Adrenal gland (tissue), 9 donors: ENCODE measurements at regions not wholly inside any gene's neighbourhood (a gene's known extent, or its start where the extent isn't known, plus 50 kb on each side); places are given as distances from the start of the nearest gene placed in this dataset.
"Not testable (repeated sequence)": the region's sequence is repeated elsewhere in the genome, so short reads cannot be mapped to it uniquely, and the experiment has no call there.

Experiments
- DNase-seq, 7 donors: peaks; one replicate each; pipeline ENCODE4 v3.0.0-alpha.2; 2019 to 2020
- H3K27ac ChIP-seq, 5 donors: fragments of 200-600 bp; sonication (generic) in 4 of 5; 1 replicate in 3 of 5; 2 replicates in 2 of 5; pipeline versions ENCODE4 v1.5.1 to v1.8.0; 2016 to 2020; ENCODE audit warnings: mild to moderate bottlenecking in 1 of 5
- H3K27me3 ChIP-seq: fragments of 200-600 bp; 2 replicates; pipeline ENCODE4 v1.8.0; 2021
- H3K36me3 ChIP-seq, 2 donors: fragments of 200-600 bp; replicated peaks in 1 of 2; 1 replicate in 1 of 2; 2 replicates in 1 of 2; pipeline versions ENCODE4 v1.5.1 to v1.8.0; 2018 to 2022
- H3K4me1 ChIP-seq, 2 donors: fragments of 200-600 bp; replicated peaks in 1 of 2; 1 replicate in 1 of 2; 2 replicates in 1 of 2; pipeline versions ENCODE4 v1.5.1 to v1.8.0; 2018 to 2021
- H3K4me3 ChIP-seq, 4 donors: fragments of 200-600 bp; sonication (generic) in 3 of 4; one replicate each; pipeline ENCODE4 v1.5.1; 2016 to 2018
- H3K9me3 ChIP-seq, 3 donors: fragments of 200-600 bp; sonication (generic) in 1 of 3; replicated peaks in 1 of 3; 1 replicate in 2 of 3; 2 replicates in 1 of 3; pipeline versions ENCODE4 v1.5.1 to v1.8.0; 2016 to 2021
- POLR2A ChIP-seq, 2 donors: fragments of 450-650 bp; IDR thresholded peaks; one replicate each; pipeline ENCODE4 v1.6.1; 2017; ENCODE audit warnings: antibody characterized with exemption in 2 of 2, mild to moderate bottlenecking in 2 of 2, moderate library complexity in 1 of 2
- WGBS, 4 donors: extraction: QIAGEN DNeasy Blood & Tissue Kit in 2 of 4; methylation state at CpG; one replicate each; pipeline versions ENCODE4 v1.1.5 to v1.1.7; 2013 to 2017; 5-methylcytosine and 5-hydroxymethylcytosine counted together
- intact Hi-C, 2 donors: fragments of 100-400 bp; cut with DNase I; formaldehyde crosslinking; loops; one replicate each; pipeline versions ENCODE4 v1.14.1 to v1.15.0; 2022 to 2023
- TF ChIP-seq, protein P1 (sequence below), 6 experiments: fragments of 450-650 bp in 4 of 6; fragments of 200-600 bp in 2 of 6; sonication (generic) in 1 of 6; IDR thresholded peaks; 1 replicate in 5 of 6; 2 replicates in 1 of 6; pipeline versions ENCODE4 v1.5.1 to v1.8.0; 2016 to 2021; ENCODE audit warnings: antibody characterized with exemption in 6 of 6, mild to moderate bottlenecking in 2 of 6, moderate library complexity in 1 of 6
- donor health status: healthy with polysubstance abuse.
- donor health status: Bipolar disorder and iron deficiency.
- donor health status: DM: yes; HTN: yes; CAD: no.
- donor health status: DM: no; HTN: no; CAD: no.
- donor health status: DM: no; HTN: no; CAD: no.

DNA sequence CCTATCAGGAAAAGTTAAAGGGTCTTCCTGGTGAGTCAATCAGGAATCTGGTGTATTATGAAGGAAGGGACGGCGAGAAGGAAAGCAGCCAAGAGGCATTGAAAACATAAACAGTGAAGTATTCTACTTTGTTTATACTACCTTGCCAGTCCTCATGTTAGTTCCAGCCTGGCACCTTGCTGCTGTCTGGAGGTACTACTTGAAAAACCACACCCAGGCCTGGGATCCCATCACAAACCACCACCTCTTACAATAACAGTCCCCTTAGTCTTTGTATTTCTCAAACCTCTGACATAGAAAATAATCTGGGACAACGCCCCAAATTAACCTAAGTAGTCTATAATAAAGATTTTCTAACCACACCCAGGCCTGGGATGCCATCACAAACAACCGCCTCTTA, 676.7 kb upstream of the SOX9 start:
- Histone ChIP-seq H3K4me1 (no peaks in the 10 kb centered on the region), H3K9me3 (no peaks in the 10 kb centered on the region), H3K36me3 (no peaks in the 10 kb centered on the region), H3K27me3 (no peaks in the 10 kb centered on the region), H3K27ac (no peak overlapping the region), H3K4me3 (no peak overlapping the region)
- WGBS, 4 donors, result 77 to 84% (median 81%) methylated on average over 4 of the region's 4 CpGs
- intact Hi-C loops, result no loop called here
- no peak for DNase-seq
- TF ChIP-seq, protein P1, sequence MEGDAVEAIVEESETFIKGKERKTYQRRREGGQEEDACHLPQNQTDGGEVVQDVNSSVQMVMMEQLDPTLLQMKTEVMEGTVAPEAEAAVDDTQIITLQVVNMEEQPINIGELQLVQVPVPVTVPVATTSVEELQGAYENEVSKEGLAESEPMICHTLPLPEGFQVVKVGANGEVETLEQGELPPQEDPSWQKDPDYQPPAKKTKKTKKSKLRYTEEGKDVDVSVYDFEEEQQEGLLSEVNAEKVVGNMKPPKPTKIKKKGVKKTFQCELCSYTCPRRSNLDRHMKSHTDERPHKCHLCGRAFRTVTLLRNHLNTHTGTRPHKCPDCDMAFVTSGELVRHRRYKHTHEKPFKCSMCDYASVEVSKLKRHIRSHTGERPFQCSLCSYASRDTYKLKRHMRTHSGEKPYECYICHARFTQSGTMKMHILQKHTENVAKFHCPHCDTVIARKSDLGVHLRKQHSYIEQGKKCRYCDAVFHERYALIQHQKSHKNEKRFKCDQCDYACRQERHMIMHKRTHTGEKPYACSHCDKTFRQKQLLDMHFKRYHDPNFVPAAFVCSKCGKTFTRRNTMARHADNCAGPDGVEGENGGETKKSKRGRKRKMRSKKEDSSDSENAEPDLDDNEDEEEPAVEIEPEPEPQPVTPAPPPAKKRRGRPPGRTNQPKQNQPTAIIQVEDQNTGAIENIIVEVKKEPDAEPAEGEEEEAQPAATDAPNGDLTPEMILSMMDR (IDR thresholded peaks at IDR 0.05), result no peak
- TF ChIP-seq POLR2A (IDR thresholded peaks at IDR 0.05), result no peak

DNA sequence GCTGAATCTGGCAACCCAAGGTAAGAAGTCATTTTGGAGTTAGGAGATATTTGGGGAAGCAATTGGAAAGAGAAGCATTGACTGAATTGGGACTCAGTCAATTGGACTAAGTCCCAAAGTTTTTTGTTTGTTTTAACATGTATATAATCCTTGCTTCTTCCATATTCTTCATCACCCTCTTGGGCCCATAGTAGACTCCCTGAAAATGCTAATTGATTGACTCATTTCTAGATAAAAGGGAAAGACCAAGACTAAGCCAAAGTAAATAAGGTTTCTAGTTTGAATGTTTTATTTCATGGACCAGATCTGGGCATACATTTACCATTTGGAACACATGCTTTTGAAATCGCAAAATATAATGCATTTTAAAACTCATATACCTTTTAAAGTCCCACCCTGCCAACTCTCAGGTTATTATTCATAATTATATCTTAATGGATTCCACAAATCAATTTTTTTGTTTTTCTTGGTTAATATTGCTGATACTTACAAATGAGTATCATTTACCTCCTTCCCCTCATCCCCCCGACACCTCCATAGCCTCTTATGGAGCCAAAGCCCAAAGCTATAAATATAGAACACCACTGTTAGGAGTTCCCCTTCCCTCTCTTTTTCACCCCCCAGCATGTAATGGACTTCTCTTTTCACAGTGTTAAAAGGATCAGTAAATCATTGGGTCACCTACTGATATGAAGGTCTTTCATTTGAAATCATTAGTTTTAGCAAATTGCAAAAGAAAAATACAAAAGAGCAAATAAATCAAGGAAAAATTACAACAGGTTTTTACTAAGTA, 674.0 kb upstream of the SOX9 start:
- no peak for DNase-seq
- TF ChIP-seq, protein P1 (IDR thresholded peaks at IDR 0.05), result no peak
- no peak for TF ChIP-seq POLR2A (IDR thresholded peaks at IDR 0.05)
- Histone ChIP-seq H3K4me1 (no peaks in the 10 kb centered on the region), H3K4me3 (no peak overlapping the region), H3K27ac (no peak overlapping the region), H3K9me3 (no peaks in the 10 kb centered on the region), H3K36me3 (no peaks in the 10 kb centered on the region), H3K27me3 (no peaks in the 10 kb centered on the region)
- WGBS, 4 donors, result 61 to 78% (median 67%) methylated on average over 2 of the region's 2 CpGs
- intact Hi-C loops, result no loop called here

DNA sequence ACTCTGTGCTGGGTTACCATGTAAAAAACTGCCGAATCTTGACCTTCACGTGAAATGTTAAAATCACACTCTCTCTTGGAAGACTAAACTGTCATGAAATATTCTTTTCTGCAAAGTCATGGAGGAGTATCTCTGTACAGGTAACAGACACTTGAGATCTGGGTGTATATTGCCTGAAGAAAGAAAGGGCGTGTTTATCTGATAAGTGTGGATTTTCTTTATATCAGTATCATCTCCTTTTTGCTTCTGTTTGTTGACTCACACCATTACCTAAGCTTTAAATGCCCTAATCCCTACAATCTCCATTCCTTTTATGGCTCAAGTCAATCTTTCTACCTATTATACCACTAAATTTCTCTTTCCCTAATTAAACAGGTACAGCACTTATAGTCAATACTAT, 673.2 kb upstream of the SOX9 start:
- no peaks in the 10 kb centered on the region for H3K9me3 ChIP-seq
- TF ChIP-seq, protein P1 (IDR thresholded peaks at IDR 0.05), result no peak
- TF ChIP-seq POLR2A (IDR thresholded peaks at IDR 0.05), result no peak
- H3K4me3 ChIP-seq, result no peak overlapping the region
- DNase-seq, result no peak
- no peak overlapping the region for H3K27ac ChIP-seq
- intact Hi-C loops, result no loop called here
- H3K4me1 ChIP-seq, result no peaks in the 10 kb centered on the region
- 75 to 84% (median 78%) methylated on average over 3 of the region's 3 CpGs for WGBS, 4 donors
- no peaks in the 10 kb centered on the region for H3K27me3 ChIP-seq
- H3K36me3 ChIP-seq, result no peaks in the 10 kb centered on the region

DNA sequence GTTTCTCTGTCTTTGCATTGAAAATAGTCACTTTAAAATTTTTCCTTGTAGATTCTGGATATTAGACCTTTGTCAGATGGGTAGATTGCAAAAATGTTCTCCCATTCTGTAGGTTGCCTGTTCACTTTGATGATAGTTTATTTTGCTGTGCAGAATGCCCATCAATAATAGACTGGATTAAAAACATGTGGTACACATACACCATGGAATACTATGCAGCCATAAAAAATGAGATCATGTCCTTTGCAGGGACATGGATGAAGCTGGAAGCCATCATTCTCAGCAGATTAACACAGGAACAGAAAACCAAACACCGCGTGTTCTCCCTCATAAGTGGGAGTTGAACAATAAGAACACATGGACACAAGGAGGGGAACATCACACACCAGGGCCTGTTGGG, 670.2 kb upstream of the SOX9 start:
- H3K27me3 ChIP-seq, H3K27ac ChIP-seq, H3K9me3 ChIP-seq, H3K4me3 ChIP-seq, H3K4me1 ChIP-seq, H3K36me3 ChIP-seq, DNase-seq, intact Hi-C loops: not testable (repeated sequence)
- 60 to 81% (median 63%) methylated on average over 2 of the region's 2 CpGs for WGBS, 4 donors

DNA sequence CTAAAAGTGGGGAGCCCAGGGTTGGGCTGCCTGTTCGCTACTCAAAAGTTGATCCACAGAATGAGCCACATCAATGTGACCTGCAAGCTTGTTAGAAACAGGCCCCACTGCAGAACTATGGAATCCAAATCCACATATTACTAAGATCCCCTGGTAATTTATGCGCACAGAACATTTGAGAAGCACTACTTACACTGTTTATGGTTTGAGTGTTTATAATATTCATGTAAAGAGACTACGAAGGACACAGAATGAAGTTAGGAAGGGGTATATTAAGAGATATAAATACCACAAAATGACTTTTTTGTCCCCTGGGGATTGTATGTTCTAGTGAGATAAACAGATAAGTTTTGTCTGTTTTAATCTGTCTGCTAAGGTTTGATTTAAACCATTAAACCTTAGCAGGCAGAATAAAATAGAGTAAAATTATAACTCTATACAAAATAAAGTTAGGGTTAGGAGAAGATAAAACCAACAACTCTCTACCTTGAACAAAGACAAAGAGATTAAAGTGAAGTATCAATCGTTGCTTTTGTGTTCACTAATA, 666.9 kb upstream of the SOX9 start:
- WGBS, 4 donors, result 78 to 91% (median 80%) methylated on average over 4 of the region's 4 CpGs
- Histone ChIP-seq H3K4me1 (no peaks in the 10 kb centered on the region), H3K27me3 (no peaks in the 10 kb centered on the region), H3K9me3 (no peaks in the 10 kb centered on the region), H3K36me3 (no peaks in the 10 kb centered on the region), H3K27ac (no peak overlapping the region), H3K4me3 (no peak overlapping the region)
- no peak for DNase-seq
- intact Hi-C loops, result no loop called here
- TF ChIP-seq, protein P1 (IDR thresholded peaks at IDR 0.05), result no peak
- TF ChIP-seq POLR2A (IDR thresholded peaks at IDR 0.05), result no peak
